Cardiac muscle cell (in vitro differentiated cells and primary cell): ENCODE measurements at regions not wholly inside any gene's neighbourhood (a gene's known extent, or its start where the extent isn't known, plus 50 kb on each side); places are given as distances from the start of the nearest gene placed in this dataset.
A peak's percentile ranks its signal among the peaks of the same experiment; 100 is the strongest.
"Not testable (repeated sequence)": the region's sequence is repeated elsewhere in the genome, so short reads cannot be mapped to it uniquely, and the experiment has no call there.

Experiments
- DNase-seq, 2 donors: peaks; one replicate each; pipeline versions ENCODE4 v3.0.0 to v3.0.0-alpha.2; 2010 to 2017; ENCODE audit warnings: low read depth in 1 of 2, low spot score in 1 of 2
- H3K27ac ChIP-seq: fragments of 200-600 bp; sonication (generic); 2 replicates; pipeline ENCODE4 v1.5.1; 2016
- H3K27me3 ChIP-seq: fragments of 200-600 bp; sonication (generic); 2 replicates; pipeline ENCODE4 v1.6.0; 2016; ENCODE audit warnings: control low read depth
- H3K36me3 ChIP-seq: fragments of 200-600 bp; sonication (generic); 2 replicates; pipeline ENCODE4 v1.5.1; 2016; ENCODE audit warnings: control low read depth
- H3K4me1 ChIP-seq: fragments of 200-600 bp; sonication (generic); 2 replicates; pipeline ENCODE4 v1.8.1; 2017; ENCODE audit warnings: low read depth, mild to moderate bottlenecking, mixed run types
- H3K4me3 ChIP-seq: fragments of 200-600 bp; sonication (generic); 2 replicates; pipeline ENCODE4 v1.5.1; 2016; ENCODE audit warnings: mild to moderate bottlenecking
- H3K9me3 ChIP-seq: fragments of 200-600 bp; sonication (generic); 2 replicates; pipeline ENCODE4 v1.5.1; 2017; ENCODE audit warnings: low read depth, mild to moderate bottlenecking, control low read depth
- TF ChIP-seq, protein P1 (sequence below): IDR thresholded peaks from 2 replicates; pipeline ENCODE4 v1.5.1; 2012; ENCODE audit warnings: low read depth, mild to moderate bottlenecking, low read length

DNA sequence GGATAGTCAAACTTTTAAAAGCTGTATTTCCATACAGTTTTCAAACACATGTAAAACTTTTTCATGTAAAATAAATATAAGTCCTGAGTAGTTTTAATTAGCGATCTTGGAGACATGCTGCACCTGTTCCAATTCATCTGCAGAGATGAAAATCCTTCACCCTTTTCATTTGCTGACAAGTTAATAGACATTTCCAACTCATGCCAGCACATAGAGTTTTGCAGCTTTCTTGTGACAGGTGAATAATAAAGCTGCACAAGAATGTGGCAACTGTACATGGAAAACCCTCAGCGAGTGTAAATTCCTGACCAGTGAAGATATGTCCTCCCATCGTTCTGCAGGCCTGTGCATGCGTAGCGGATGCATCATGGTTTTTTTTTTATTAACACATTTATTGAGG, 771.4 kb downstream of the TDRD15 start:
- Histone ChIP-seq H3K4me1 (no peaks in the 10 kb centered on the region), H3K4me3 (no peak overlapping the region), H3K36me3 (no peaks in the 10 kb centered on the region), H3K27me3 (no peaks in the 10 kb centered on the region), H3K27ac (no peak overlapping the region), H3K9me3 (no peaks in the 10 kb centered on the region)
- DNase-seq, result no peak
- TF ChIP-seq, protein P1, sequence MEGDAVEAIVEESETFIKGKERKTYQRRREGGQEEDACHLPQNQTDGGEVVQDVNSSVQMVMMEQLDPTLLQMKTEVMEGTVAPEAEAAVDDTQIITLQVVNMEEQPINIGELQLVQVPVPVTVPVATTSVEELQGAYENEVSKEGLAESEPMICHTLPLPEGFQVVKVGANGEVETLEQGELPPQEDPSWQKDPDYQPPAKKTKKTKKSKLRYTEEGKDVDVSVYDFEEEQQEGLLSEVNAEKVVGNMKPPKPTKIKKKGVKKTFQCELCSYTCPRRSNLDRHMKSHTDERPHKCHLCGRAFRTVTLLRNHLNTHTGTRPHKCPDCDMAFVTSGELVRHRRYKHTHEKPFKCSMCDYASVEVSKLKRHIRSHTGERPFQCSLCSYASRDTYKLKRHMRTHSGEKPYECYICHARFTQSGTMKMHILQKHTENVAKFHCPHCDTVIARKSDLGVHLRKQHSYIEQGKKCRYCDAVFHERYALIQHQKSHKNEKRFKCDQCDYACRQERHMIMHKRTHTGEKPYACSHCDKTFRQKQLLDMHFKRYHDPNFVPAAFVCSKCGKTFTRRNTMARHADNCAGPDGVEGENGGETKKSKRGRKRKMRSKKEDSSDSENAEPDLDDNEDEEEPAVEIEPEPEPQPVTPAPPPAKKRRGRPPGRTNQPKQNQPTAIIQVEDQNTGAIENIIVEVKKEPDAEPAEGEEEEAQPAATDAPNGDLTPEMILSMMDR, result no peak

DNA sequence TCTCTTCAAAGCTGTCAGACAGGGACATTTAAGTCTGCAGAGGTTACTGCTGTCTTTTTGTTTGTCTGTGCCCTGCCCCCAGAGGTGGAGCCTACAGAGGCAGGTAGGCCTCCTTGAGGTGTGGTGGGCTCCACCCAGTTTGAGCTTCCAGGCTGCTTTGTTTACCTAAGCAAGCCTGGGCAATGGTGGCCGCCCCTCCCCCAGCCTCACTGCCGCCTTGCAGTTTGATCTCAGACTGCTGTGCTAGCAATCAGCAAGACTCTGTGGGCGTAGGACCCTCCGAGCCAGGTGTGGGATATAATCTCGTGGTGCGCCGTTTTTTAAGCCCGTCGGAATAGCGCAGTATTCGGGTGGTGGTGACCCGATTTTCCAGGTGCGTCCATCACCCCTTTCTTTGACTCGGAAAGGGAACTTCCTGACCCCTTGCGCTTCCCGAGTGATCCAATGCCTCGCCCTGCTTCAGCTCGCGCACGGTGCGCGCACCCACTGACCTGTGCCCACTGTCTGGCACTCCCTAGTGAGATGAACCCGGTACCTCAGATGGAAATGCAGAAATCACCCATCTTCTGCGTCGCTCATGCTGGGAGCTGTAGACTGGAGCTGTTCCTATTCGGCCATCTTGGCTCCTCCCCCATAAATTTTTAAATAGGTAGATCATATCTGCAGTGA, 785.1 kb downstream of the TDRD15 start:
- not testable (repeated sequence) for H3K4me3 ChIP-seq, H3K4me1 ChIP-seq, H3K27ac ChIP-seq, H3K36me3 ChIP-seq, DNase-seq, H3K27me3 ChIP-seq, H3K9me3 ChIP-seq

DNA sequence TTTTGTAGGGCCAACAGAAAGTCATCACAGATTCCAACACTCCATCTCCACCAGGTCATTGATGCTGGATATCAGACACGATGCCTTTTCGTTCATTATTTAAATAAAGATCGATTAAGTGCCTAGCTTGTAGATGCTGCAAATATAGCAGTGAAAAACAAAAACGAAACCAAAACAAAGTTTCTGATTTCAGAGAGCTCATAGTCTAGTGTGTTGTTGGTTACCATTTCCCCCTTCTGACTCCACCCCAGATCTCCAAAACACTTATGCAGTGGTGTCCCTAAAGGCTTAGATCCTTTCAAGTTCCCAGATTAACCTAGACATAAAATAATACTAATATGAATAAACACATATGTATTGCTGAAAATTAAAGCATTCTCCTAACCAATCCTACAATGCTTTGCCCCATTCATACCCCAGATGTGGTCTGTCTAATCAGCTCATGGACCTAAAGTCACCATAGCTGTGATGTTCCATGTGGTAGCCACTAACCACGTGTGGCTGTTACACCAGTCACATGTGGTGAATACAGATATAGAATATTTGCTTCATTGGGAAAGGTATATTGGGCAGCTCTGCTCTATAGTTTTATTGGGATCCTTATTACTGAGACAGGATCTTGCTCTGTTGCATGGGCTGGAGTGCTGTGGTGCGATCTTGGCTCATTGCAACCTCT, 787.2 kb downstream of the TDRD15 start:
- TF ChIP-seq, protein P1, result no peak

DNA sequence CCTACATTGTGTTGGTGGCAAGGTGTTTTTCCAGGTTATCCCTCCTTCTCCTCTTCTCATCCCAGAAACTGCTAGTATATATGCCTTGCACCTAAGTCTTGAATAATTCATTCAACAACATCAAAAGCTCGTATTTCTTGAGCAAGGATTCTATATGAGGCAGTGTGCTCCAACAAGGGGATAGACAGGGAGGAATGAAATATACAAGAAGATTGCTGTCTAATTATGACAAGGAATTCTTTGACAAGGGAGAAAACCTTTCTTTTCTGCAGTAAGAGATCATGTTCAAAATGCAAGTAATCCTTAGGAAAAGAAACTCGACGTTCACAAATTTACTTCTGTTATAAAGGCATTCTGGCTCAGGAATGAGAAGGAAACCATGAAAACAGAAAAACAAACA, 788.6 kb downstream of the TDRD15 start:
- DNase-seq, result no peak
- Histone ChIP-seq H3K27me3 (no peaks in the 10 kb centered on the region), H3K4me3 (no peak overlapping the region), H3K27ac (no peak overlapping the region), H3K36me3 (no peaks in the 10 kb centered on the region), H3K4me1 (no peaks in the 10 kb centered on the region), H3K9me3 (no peaks in the 10 kb centered on the region)
- TF ChIP-seq, protein P1, result no peak

More for the DNA sequence above, 787.2 kb downstream of the TDRD15 start:
- Histone ChIP-seq H3K9me3 (no peaks in the 10 kb centered on the region), H3K27ac (no peak overlapping the region), H3K27me3 (no peaks in the 10 kb centered on the region), H3K36me3 (no peaks in the 10 kb centered on the region), H3K4me3 (no peak overlapping the region), H3K4me1 (no peaks in the 10 kb centered on the region)
- DNase-seq, result no peak

DNA sequence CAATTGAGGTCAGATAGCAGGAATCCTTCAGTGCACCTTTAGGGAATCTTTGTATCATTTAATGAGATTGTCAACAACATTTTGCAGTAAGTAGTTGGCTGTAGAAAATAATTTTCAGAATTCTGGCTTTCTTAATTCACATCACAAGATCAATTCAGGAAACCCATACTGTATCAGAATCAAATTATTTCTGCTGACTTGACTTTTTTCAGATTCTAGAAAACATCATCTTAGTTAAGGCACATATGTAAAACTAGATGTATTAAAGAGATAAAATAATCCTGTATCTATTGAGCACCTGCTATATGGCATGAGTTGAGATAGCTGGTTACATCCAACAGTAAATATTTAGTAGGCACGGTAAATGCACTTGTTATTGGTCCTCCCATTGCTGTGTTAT, 791.4 kb downstream of the TDRD15 start:
- Histone ChIP-seq H3K4me1 (no peaks in the 10 kb centered on the region), H3K36me3 (no peaks in the 10 kb centered on the region), H3K27ac (no peak overlapping the region), H3K9me3 (no peaks in the 10 kb centered on the region), H3K27me3 (no peaks in the 10 kb centered on the region), H3K4me3 (no peak overlapping the region)
- TF ChIP-seq, protein P1, result no peak
- no peak for DNase-seq

DNA sequence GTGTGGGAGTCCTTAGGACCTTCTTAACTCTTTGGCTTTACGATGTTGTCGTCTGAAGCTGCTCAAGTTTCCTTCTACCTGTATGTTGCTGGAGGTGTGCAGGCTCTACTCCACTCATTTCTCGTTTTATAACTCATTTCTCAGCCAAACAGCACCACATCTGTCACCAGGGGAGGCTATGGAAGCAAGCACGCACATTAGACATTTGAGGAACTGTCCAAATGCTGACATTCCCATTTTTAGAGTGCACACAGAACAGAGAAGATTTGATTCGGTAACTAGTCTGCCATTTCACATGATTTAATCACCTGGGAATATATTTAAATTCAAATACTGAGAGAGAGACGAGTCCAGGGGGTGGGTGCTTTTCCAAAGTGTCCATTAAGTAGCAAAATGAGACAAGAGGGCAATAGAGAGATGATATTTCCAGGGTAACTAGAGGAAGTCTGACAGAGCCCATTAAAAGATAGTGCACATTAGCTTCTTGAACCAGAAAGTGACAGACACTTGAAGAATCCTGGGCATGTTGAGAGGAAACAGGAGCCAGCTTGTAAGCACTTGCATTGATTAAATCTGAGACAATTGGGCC, 793.3 kb downstream of the TDRD15 start:
- H3K4me3 ChIP-seq, result no peak overlapping the region
- H3K36me3 ChIP-seq, result no peaks in the 10 kb centered on the region
- H3K27me3 ChIP-seq, result no peaks in the 10 kb centered on the region
- H3K4me1 ChIP-seq, result no peaks in the 10 kb centered on the region
- TF ChIP-seq, protein P1, result no peak
- no peak overlapping the region for H3K27ac ChIP-seq
- no peaks in the 10 kb centered on the region for H3K9me3 ChIP-seq
- peak; percentile 2 to 54 for DNase-seq
